Glutamatergic neuron (in vitro differentiated cells): ENCODE measurements at regions not wholly inside any gene's neighbourhood (a gene's known extent, or its start where the extent isn't known, plus 50 kb on each side); places are given as distances from the start of the nearest gene placed in this dataset.

Experiments
- DNase-seq: peaks from one replicate; pipeline ENCODE4 v3.0.0; 2022
- H3K27ac Mint-ChIP-seq: one replicate; pipeline ENCODE4 v1.8.0; 2020; ENCODE audit warnings: mild to moderate bottlenecking, mixed read lengths, inconsistent platforms; ENCODE audit not compliant: unreplicated experiment
- H3K27me3 Mint-ChIP-seq: one replicate; pipeline ENCODE4 v1.8.0; 2020; ENCODE audit warnings: mild to moderate bottlenecking, moderate library complexity, mixed read lengths, inconsistent platforms; ENCODE audit not compliant: unreplicated experiment
- H3K36me3 Mint-ChIP-seq: one replicate; pipeline ENCODE4 v1.8.0; 2020; ENCODE audit warnings: mild to moderate bottlenecking, mixed read lengths, inconsistent platforms; ENCODE audit not compliant: unreplicated experiment
- H3K4me1 Mint-ChIP-seq: one replicate; pipeline ENCODE4 v1.8.0; 2020; ENCODE audit warnings: mild to moderate bottlenecking, low read depth, mixed read lengths, inconsistent platforms; ENCODE audit not compliant: unreplicated experiment
- H3K4me3 Mint-ChIP-seq: one replicate; pipeline ENCODE4 v1.8.0; 2020; ENCODE audit warnings: mild to moderate bottlenecking, mixed read lengths, inconsistent platforms; ENCODE audit not compliant: unreplicated experiment
- H3K9me3 Mint-ChIP-seq: one replicate; pipeline ENCODE4 v1.8.0; 2020; ENCODE audit warnings: mild to moderate bottlenecking, moderate library complexity, mixed read lengths, inconsistent platforms; ENCODE audit not compliant: unreplicated experiment
- CTCF ChIP-seq: fragments of 200-600 bp; sonication (generic); IDR thresholded peaks from one replicate; pipeline ENCODE4 v1.5.0; 2021; ENCODE audit not compliant: partially characterized antibody, unreplicated experiment

- DNase-seq = no peak
- Mint-ChIP-seq H3K27ac (no peak overlapping the region), H3K9me3 (peaks cover 2% of the 10 kb centered on the region), H3K27me3 (no peaks in the 10 kb centered on the region), H3K4me3 (no peak overlapping the region), H3K36me3 (peaks cover 10% of the 10 kb centered on the region), H3K4me1 (no peaks in the 10 kb centered on the region)
- TF ChIP-seq CTCF = no peak
Observed at GRCh38 chr5:13997514-13997913, 53.0 kb upstream of the DNAH5 start.

- no peak overlapping the region for H3K27ac Mint-ChIP-seq
- H3K4me1 Mint-ChIP-seq = no peaks in the 10 kb centered on the region
Observed at GRCh38 chr5:13994621-13995253, 50.2 kb upstream of the DNAH5 start.

More at GRCh38 chr5:13994621-13995253, 50.2 kb upstream of the DNAH5 start:
- DNase-seq = no peak
- TF ChIP-seq CTCF = no peak
- Mint-ChIP-seq H3K4me3 (no peak overlapping the region), H3K36me3 (peaks cover 10% of the 10 kb centered on the region), H3K27me3 (no peaks in the 10 kb centered on the region), H3K9me3 (peaks cover 2% of the 10 kb centered on the region)
